IgD-negative memory B cell (primary cell): ENCODE measurements at regions not wholly inside any gene's neighbourhood (a gene's known extent, or its start where the extent isn't known, plus 50 kb on each side); places are given as distances from the start of the nearest gene placed in this dataset.
"Not testable (repeated sequence)": the region's sequence is repeated elsewhere in the genome, so short reads cannot be mapped to it uniquely, and the experiment has no call there.

ENCODE experiments used
- H3K27ac Mint-ChIP-seq, 3 donors: one replicate each; pipeline ENCODE4 v1.8.0; 2020 to 2022; ENCODE audit warnings: mild to moderate bottlenecking in 3 of 3, mixed read lengths in 3 of 3, moderate library complexity in 1 of 3
- H3K27me3 Mint-ChIP-seq: one replicate; pipeline ENCODE4 v1.8.0; 2021; ENCODE audit warnings: mixed read lengths
- H3K36me3 Mint-ChIP-seq: one replicate; pipeline ENCODE4 v1.8.0; 2020; ENCODE audit warnings: mild to moderate bottlenecking, mixed read lengths
- H3K4me1 Mint-ChIP-seq, 3 donors: one replicate each; pipeline ENCODE4 v1.8.0; 2020 to 2022; ENCODE audit warnings: mixed read lengths in 3 of 3, mild to moderate bottlenecking in 1 of 3
- H3K4me3 Mint-ChIP-seq, 4 donors: one replicate each; pipeline ENCODE4 v1.8.0; 2020 to 2022; ENCODE audit warnings: mild to moderate bottlenecking in 4 of 4, mixed read lengths in 4 of 4, moderate library complexity in 3 of 4
- H3K9me3 Mint-ChIP-seq, 3 donors: one replicate each; pipeline ENCODE4 v1.8.0; 2020 to 2021; ENCODE audit warnings: mixed read lengths in 3 of 3, mild to moderate bottlenecking in 1 of 3

DNA sequence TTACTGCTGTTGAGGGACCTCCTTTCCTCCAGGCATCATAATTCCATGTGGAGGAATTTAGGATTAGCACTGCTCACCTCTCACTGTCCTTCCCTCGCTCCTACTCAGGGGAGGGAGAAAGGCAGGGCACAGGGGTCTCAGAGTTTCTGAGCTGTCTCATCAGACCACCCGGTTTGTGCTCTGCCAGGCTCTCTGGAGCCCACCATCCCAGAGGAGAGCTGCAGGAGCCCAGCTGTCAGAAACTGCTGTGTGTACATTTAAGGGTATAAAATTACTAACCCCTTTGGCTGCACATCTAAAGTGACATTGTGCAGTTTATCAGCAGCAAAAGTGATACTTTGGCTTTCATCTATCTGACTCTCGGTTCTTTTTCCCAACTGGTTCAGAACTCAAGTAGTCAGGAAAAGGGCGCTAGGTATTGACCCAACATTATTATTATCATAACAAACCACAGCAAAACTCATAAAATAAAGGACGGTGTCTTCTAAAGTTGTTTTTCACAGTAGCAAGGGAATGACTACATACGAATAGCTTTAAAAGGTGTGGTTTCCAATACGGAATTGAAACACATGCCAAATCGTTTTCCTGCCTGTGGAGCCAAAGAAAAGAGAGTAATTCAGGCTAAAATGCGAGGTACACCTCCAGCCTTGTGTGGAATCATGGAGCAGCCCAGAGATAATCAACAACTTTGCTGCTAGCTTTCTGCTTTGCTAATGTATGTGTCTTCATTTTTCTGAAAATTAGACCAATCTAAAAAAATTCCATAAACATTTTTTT is 348.1 kb downstream of the TMEM167A start:
- H3K9me3 Mint-ChIP-seq = peaks cover 0 to 4% (median 4%) of the 10 kb centered on the region in 3 donors
- no peak overlapping the region for H3K27ac Mint-ChIP-seq
- no peaks in the 10 kb centered on the region for H3K27me3 Mint-ChIP-seq
- no peaks in the 10 kb centered on the region for H3K4me1 Mint-ChIP-seq
- H3K36me3 Mint-ChIP-seq = no peaks in the 10 kb centered on the region
- H3K4me3 Mint-ChIP-seq = no peak overlapping the region

DNA sequence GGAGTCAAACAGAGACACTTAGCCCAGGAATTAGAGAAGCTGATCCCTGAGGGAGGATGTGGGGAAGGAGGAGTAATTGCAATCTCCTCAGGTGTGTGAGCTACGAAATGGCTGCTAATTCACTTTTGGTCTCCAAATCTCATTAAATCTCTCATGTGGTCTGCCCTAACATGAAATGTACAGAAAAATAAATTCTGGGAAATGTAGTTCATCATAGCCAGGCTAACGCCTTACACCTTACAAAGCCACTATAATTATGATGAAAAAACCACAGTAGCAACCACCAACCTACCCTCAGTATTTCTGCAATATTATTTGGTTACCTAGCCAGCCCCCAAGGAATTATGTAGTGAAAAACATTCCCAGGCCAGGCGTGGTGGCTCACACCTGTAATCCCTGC is 354.0 kb downstream of the TMEM167A start:
- Mint-ChIP-seq H3K4me3 (no peak overlapping the region), H3K4me1 (no peaks in the 10 kb centered on the region), H3K27me3 (no peaks in the 10 kb centered on the region), H3K36me3 (no peaks in the 10 kb centered on the region), H3K9me3 (peaks cover 0 to 4% (median 4%) of the 10 kb centered on the region in 3 donors), H3K27ac (no peak overlapping the region)

GRCh38 chr5:82721087-82721410 is 356.1 kb downstream of the TMEM167A start:
- Mint-ChIP-seq H3K4me3 (no peak overlapping the region), H3K27me3 (no peaks in the 10 kb centered on the region), H3K36me3 (no peaks in the 10 kb centered on the region), H3K27ac (no peak overlapping the region), H3K4me1 (no peaks in the 10 kb centered on the region), H3K9me3 (peaks cover 0 to 1% (median 0%) of the 10 kb centered on the region in 3 donors)

- H3K4me3 Mint-ChIP-seq = no peak overlapping the region
- H3K4me1 Mint-ChIP-seq = no peaks in the 10 kb centered on the region
These were observed 356.7 kb downstream of the TMEM167A start for GRCh38 chr5:82720213-82721086.

GRCh38 chr5:82719368-82719767 is 357.8 kb downstream of the TMEM167A start:
- Mint-ChIP-seq H3K27me3 (no peaks in the 10 kb centered on the region), H3K4me3 (no peak overlapping the region), H3K9me3 (peaks cover 0 to 3% (median 0%) of the 10 kb centered on the region in 3 donors), H3K27ac (no peak overlapping the region), H3K36me3 (no peaks in the 10 kb centered on the region), H3K4me1 (no peaks in the 10 kb centered on the region)

More at GRCh38 chr5:82720213-82721086, 356.7 kb downstream of the TMEM167A start:
- H3K36me3 Mint-ChIP-seq = no peaks in the 10 kb centered on the region
- no peaks in the 10 kb centered on the region for H3K27me3 Mint-ChIP-seq
- no peak overlapping the region for H3K27ac Mint-ChIP-seq
- H3K9me3 Mint-ChIP-seq = peaks cover 0 to 1% (median 0%) of the 10 kb centered on the region in 3 donors

DNA sequence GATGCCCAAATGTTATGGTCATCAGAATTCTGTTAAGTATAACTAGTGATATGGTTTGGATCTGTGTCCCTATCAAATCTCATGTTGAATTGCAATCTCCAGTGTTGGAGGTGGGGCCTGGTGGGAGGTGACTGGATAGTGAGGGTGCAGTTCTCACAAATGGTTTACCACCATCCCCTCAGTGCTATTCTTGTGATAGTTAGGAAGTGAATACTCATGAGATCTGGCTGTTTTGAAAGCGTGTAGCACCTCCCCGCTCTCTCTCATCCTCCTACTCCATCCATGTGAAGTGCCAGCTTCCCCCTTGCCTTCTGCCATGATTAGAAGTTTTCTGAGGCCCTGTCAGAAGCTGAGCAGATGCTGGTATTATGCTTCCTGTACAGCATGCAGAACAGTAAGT is 359.5 kb downstream of the TMEM167A start:
- Mint-ChIP-seq H3K4me1 (no peaks in the 10 kb centered on the region), H3K27me3 (no peaks in the 10 kb centered on the region), H3K9me3 (peaks cover 0 to 8% (median 0%) of the 10 kb centered on the region in 3 donors), H3K4me3 (no peak overlapping the region), H3K36me3 (no peaks in the 10 kb centered on the region), H3K27ac (no peak overlapping the region)

- not testable (repeated sequence) for H3K36me3 Mint-ChIP-seq, H3K27ac Mint-ChIP-seq, H3K4me3 Mint-ChIP-seq, H3K4me1 Mint-ChIP-seq, H3K27me3 Mint-ChIP-seq, H3K9me3 Mint-ChIP-seq
These were observed 362.5 kb downstream of the TMEM167A start for GRCh38 chr5:82714732-82715131.

DNA sequence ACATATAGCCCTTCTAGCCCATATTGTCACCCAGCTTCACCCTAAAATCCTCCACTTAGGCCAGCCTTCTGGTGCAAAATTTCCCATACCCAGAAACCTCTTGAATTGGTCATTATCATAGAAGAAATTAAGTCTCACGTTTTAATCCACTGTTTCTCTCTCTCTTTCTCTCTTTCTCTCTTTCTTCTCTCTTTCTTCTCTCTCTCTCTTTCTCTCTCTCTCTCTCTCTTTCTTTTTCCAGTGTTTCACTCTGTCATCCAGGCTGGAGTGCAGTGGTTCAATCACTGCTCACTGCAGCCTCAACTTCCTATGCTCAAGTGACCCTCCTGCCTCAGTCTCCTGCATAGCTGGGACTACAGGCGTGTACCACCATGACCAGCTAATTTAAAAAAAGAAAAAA is 363.4 kb downstream of the TMEM167A start:
- H3K27ac Mint-ChIP-seq = no peak overlapping the region

DNA sequence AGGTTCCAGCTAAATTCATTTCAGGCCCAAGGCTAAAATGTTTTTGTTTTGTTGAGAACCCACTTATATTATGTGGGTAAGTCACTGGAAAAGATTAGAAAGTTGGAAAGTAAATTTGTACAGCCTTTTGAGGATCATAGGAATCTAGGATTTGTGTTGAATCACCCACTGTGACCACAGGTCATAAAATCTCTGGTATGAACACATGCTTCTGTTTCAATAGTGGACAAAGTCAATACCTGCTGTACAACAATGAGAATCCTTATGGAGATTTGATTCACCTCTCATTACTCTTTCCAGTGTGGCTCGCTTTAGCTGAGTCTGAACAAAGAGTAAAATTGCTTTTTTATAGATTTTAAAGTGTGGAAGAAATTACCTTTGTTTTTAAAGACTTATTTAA is 369.5 kb downstream of the TMEM167A start:
- H3K4me1 Mint-ChIP-seq = no peaks in the 10 kb centered on the region
- no peak overlapping the region for H3K27ac Mint-ChIP-seq
- H3K4me3 Mint-ChIP-seq = no peak overlapping the region
- peaks cover 2 to 3% (median 3%) of the 10 kb centered on the region in 3 donors for H3K9me3 Mint-ChIP-seq
- peaks cover 2% of the 10 kb centered on the region for H3K36me3 Mint-ChIP-seq
- no peaks in the 10 kb centered on the region for H3K27me3 Mint-ChIP-seq

More for the DNA sequence above, 363.4 kb downstream of the TMEM167A start:
- H3K4me3 Mint-ChIP-seq = no peak overlapping the region
- no peaks in the 10 kb centered on the region for H3K4me1 Mint-ChIP-seq
- no peaks in the 10 kb centered on the region for H3K27me3 Mint-ChIP-seq
- no peaks in the 10 kb centered on the region for H3K36me3 Mint-ChIP-seq
- H3K9me3 Mint-ChIP-seq = peaks cover 0 to 8% (median 1%) of the 10 kb centered on the region in 3 donors

- peaks cover 2 to 3% (median 2%) of the 10 kb centered on the region in 3 donors for H3K9me3 Mint-ChIP-seq
- no peaks in the 10 kb centered on the region for H3K27me3 Mint-ChIP-seq
- peaks cover 2% of the 10 kb centered on the region for H3K36me3 Mint-ChIP-seq
- no peaks in the 10 kb centered on the region for H3K4me1 Mint-ChIP-seq
- no peak overlapping the region for H3K4me3 Mint-ChIP-seq
- H3K27ac Mint-ChIP-seq = no peak overlapping the region
These were observed 372.8 kb downstream of the TMEM167A start for GRCh38 chr5:82704381-82704780.

GRCh38 chr5:82702046-82702445 is 375.1 kb downstream of the TMEM167A start:
- H3K27ac Mint-ChIP-seq = no peak overlapping the region
- peaks cover 2 to 3% (median 2%) of the 10 kb centered on the region in 3 donors for H3K9me3 Mint-ChIP-seq
- H3K27me3 Mint-ChIP-seq = no peaks in the 10 kb centered on the region
- no peaks in the 10 kb centered on the region for H3K4me1 Mint-ChIP-seq
- H3K4me3 Mint-ChIP-seq = no peak overlapping the region
- peaks cover 2% of the 10 kb centered on the region for H3K36me3 Mint-ChIP-seq

DNA sequence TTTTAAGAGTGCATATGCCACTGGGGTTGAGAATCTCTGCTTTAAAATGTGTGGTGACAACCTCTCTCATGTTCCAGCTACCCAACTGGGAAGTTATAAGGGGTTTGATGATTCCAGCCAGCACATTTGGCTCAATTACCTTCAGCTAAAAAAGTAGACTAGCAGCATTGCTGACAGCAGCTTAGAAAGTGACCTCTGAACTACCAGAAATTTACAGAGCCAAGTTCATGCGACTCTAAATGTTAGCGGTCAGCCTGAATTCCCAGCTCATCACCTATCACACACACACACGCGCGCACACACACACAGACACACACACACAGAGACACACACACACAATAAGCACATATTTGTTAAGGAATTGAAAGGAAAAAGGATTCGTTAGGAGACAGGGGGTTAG is 377.5 kb downstream of the TMEM167A start:
- Mint-ChIP-seq H3K4me1 (no peaks in the 10 kb centered on the region), H3K36me3 (no peaks in the 10 kb centered on the region), H3K27me3 (no peaks in the 10 kb centered on the region), H3K27ac (no peak overlapping the region), H3K4me3 (no peak overlapping the region), H3K9me3 (peaks cover 0 to 4% (median 0%) of the 10 kb centered on the region in 3 donors)

- Mint-ChIP-seq H3K9me3 (peaks cover 0 to 1% (median 0%) of the 10 kb centered on the region in 3 donors), H3K4me1 (no peaks in the 10 kb centered on the region), H3K36me3 (no peaks in the 10 kb centered on the region), H3K27ac (no peak overlapping the region), H3K4me3 (no peak overlapping the region), H3K27me3 (no peaks in the 10 kb centered on the region)
These were observed 379.2 kb downstream of the TMEM167A start for GRCh38 chr5:82698026-82698425.

GRCh38 chr5:82694711-82695285 is 382.4 kb downstream of the TMEM167A start:
- Mint-ChIP-seq H3K4me1 (no peaks in the 10 kb centered on the region), H3K36me3 (no peaks in the 10 kb centered on the region), H3K9me3 (peaks cover 0 to 1% (median 0%) of the 10 kb centered on the region in 3 donors), H3K4me3 (no peak overlapping the region), H3K27ac (no peak overlapping the region), H3K27me3 (no peaks in the 10 kb centered on the region)

- H3K27ac Mint-ChIP-seq = no peak overlapping the region
- no peaks in the 10 kb centered on the region for H3K4me1 Mint-ChIP-seq
- H3K9me3 Mint-ChIP-seq = peaks cover 0 to 1% (median 0%) of the 10 kb centered on the region in 3 donors
- no peaks in the 10 kb centered on the region for H3K27me3 Mint-ChIP-seq
- H3K4me3 Mint-ChIP-seq = no peak overlapping the region
- no peaks in the 10 kb centered on the region for H3K36me3 Mint-ChIP-seq
These were observed 384.4 kb downstream of the TMEM167A start for GRCh38 chr5:82692826-82693225.
